ENCODE measurements at regions not wholly inside any gene's neighbourhood (a gene's known extent, or its start where the extent isn't known, plus 50 kb on each side); places are given as distances from the start of the nearest gene placed in this dataset.

GRCh38 chr5:63768221-63768620 is 194.0 kb downstream of the HTR1A start:
- Histone ChIP-seq H3K18ac (ENCODE audit: low read depth, low read length) (no peak overlapping the region), H2BK20ac (ENCODE audit: low read depth, low read length) (no peak overlapping the region), H2BK120ac (ENCODE audit: low read depth, low read length) (no peak overlapping the region), H3K4me2 (ENCODE audit: low read depth, low read length) (no peak overlapping the region), H3K9me1 (ENCODE audit: insufficient read depth, low read length) (no peaks in the 10 kb centered on the region), H4K8ac (ENCODE audit: low read depth in 2 of 2, low read length in 2 of 2) (no peak overlapping the region), H3K9ac (ENCODE audit: low read depth, low read length) (no peak overlapping the region), H3K4me1 (ENCODE audit: control insufficient read depth, insufficient read depth, low read length) (no peaks in the 10 kb centered on the region), H3K4ac (ENCODE audit: low read depth, low read length) (no peak overlapping the region), H4K91ac (ENCODE audit: insufficient read depth, low read depth, low read length) (no peak overlapping the region), H3K23ac (ENCODE audit: low read depth, low read length) (no peak overlapping the region), H4K5ac (ENCODE audit: low read depth, low read length) (no peak overlapping the region), H3K4me3 (ENCODE audit: insufficient read depth, low read depth, low read length) (no peak overlapping the region), H3K36me3 (ENCODE audit: control insufficient read depth, insufficient read depth, low read length) (no peaks in the 10 kb centered on the region), H3K9me3 (ENCODE audit: control insufficient read depth, insufficient read depth, low read length) (peaks cover 8% of the 10 kb centered on the region), H2AK5ac (ENCODE audit: low read depth, low read length) (no peak overlapping the region), H2AFZ (replicated peaks; ENCODE audit: low read length, poor library complexity) (no peak overlapping the region), H3K56ac (ENCODE audit: extremely low read depth, insufficient read depth, low read length) (no peak overlapping the region), H3K14ac (replicated peaks; ENCODE audit: low read depth, low read length) (no peak overlapping the region), H2BK5ac (ENCODE audit: low read depth, low read length, poor library complexity, severe bottlenecking) (no peak overlapping the region), H4K20me1 (ENCODE audit: insufficient read depth, low read length) (no peaks in the 10 kb centered on the region), H3K27me3 (ENCODE audit: control insufficient read depth, insufficient read depth, low read length) (no peaks in the 10 kb centered on the region), H3K79me1 (ENCODE audit: low read depth in 1 of 2, low read length in 2 of 2) (no peaks in the 10 kb centered on the region), H2BK15ac (ENCODE audit: low read depth, low read length) (no peak overlapping the region), H2AK9ac (replicated peaks; ENCODE audit: low read depth, low read length, poor library complexity) (no peak overlapping the region), H3K27ac (ENCODE audit: insufficient read depth, low read length) (no peak overlapping the region)
- ChIA-PET CTCF (interaction anchor here (0.6 kb wide), 1 partner anchor 41 kb away, joined by 3 read pairs; no protein-coding TSS in a partner anchor), POLR2A (ENCODE audit: unreplicated experiment) (no interaction called here)
- DNase-seq (no peak), ATAC-seq (ENCODE audit: low read depth) (no peak)
- dilution Hi-C loops (cut with HindIII; ENCODE audit: low sequenced_read_pairs, unreplicated experiment) = no loop called here
- no CpG with 5 or more reads among the region's 4 CpGs for WGBS, 2 experiments (ENCODE audit: extremely low coverage in 2 of 2, insufficient read length in 1 of 2)
- in situ Hi-C loops (cut with MboI; ENCODE audit: low sequenced_read_pairs) = no loop called here
- BruUV-seq (replicated peaks) = no TSS peak
- TF ChIP-seq NFE2L2 (IDR thresholded peaks at IDR 0.05; ENCODE audit: low read depth, low read length) (no peak), ELK1 (IDR thresholded peaks at IDR 0.05; ENCODE audit: borderline replicate concordance, low read depth, low read length) (no peak), CHD1 (IDR thresholded peaks at IDR 0.05; ENCODE audit: low read depth, low read length) (no peak), CEBPB (IDR thresholded peaks at IDR 0.05; ENCODE audit: low read depth, low read length) (no peak), RFX5 (IDR thresholded peaks at IDR 0.05; ENCODE audit: low read depth, low read length) (no peak), BHLHE40 (IDR thresholded peaks at IDR 0.05; ENCODE audit: low read depth, low read length) (no peak), MXI1 (IDR thresholded peaks at IDR 0.05; ENCODE audit: borderline replicate concordance, low read depth, low read length) (no peak), MAZ (IDR thresholded peaks at IDR 0.05; ENCODE audit: borderline replicate concordance, low read depth, low read length) (no peak), CTCF (conservative IDR thresholded peaks at IDR 0.05; ENCODE audit: low read depth, low read length) (no peak), FOS (IDR thresholded peaks at IDR 0.05; ENCODE audit: low read depth, low read length) (no peak)
- intact Hi-C loops (cut with micrococcal nuclease) = no loop called here

Measured in IMR-90 (cell line).